ENCODE measurements at regions not wholly inside any gene's neighbourhood (a gene's known extent, or its start where the extent isn't known, plus 50 kb on each side); places are given as distances from the start of the nearest gene placed in this dataset.

- TF ChIP-seq CTCF (IDR thresholded peaks at IDR 0.05), result no peak
- TF ChIP-seq POLR2A (IDR thresholded peaks at IDR 0.05), result no peak
Observed at GRCh38 chr17:71527311-71527710, 593.5 kb upstream of the SOX9 start.
